SK-N-SH (cell line): ENCODE measurements at regions not wholly inside any gene's neighbourhood (a gene's known extent, or its start where the extent isn't known, plus 50 kb on each side); places are given as distances from the start of the nearest gene placed in this dataset.

Source experiments
- CTCF ChIP-seq: fragments of 200-600 bp; sonication (generic); IDR thresholded peaks from 2 replicates; pipeline ENCODE4 v1.6.1; 2017; ENCODE audit warnings: antibody characterized with exemption, mild to moderate bottlenecking, moderate library complexity
- MXI1 ChIP-seq: IDR thresholded peaks from 2 replicates; pipeline ENCODE4 v1.6.1; 2012; ENCODE audit warnings: mild to moderate bottlenecking, low read depth, low read length, improper control_type of control experiment
- NFIC ChIP-seq: IDR thresholded peaks from 2 replicates; pipeline ENCODE4 v1.4.0; 2012; ENCODE audit warnings: borderline replicate concordance
- NRF1 ChIP-seq: IDR thresholded peaks from 2 replicates; pipeline ENCODE4 v1.6.1; 2012; ENCODE audit warnings: low read depth, mild to moderate bottlenecking, low read length
- POLR2AphosphoS5 ChIP-seq: IDR thresholded peaks from 2 replicates; pipeline ENCODE4 v1.6.1; 2012; ENCODE audit warnings: low read depth, low read length
- RAD21 ChIP-seq: IDR thresholded peaks from 2 replicates; pipeline ENCODE4 v1.6.1; 2012; ENCODE audit warnings: mild to moderate bottlenecking, low read length
- RCOR1 ChIP-seq: fragments of 150-350 bp; IDR thresholded peaks from 2 replicates; pipeline ENCODE4 v1.6.1; 2017; ENCODE audit warnings: antibody characterized with exemption, low read length
- SIN3A ChIP-seq: IDR thresholded peaks from 2 replicates; pipeline ENCODE4 v1.6.1; 2012; ENCODE audit warnings: low read depth, mild to moderate bottlenecking, low read length, moderate library complexity, borderline replicate concordance

- TF ChIP-seq CTCF (no peak), SIN3A (no peak), NFIC (no peak), NRF1 (no peak), POLR2AphosphoS5 (no peak), RCOR1 (no peak), RAD21 (no peak), MXI1 (no peak)
Measured at GRCh38 chr7:4525884-4526283, 156.2 kb upstream of the FOXK1 start.
